PC-3 (cell line): ENCODE measurements at regions not wholly inside any gene's neighbourhood (a gene's known extent, or its start where the extent isn't known, plus 50 kb on each side); places are given as distances from the start of the nearest gene placed in this dataset.

Experiments
- ATAC-seq: fragments of 200-7000 bp; cut with Tn5 transposase; 2 replicates; pipeline ENCODE4 v1.9.1; 2020; ENCODE audit warnings: mild to moderate bottlenecking, moderate library complexity
- BruUV-seq: library from RNA; stranded (reverse); fragments of 400-500 nt; replicated peaks from 2 replicates; lab custom pipeline; 2021; lab: Mats Ljungman, UMichigan
- CTCF ChIA-PET: fragments of 300-600 bp; sonication (Branson Sonifier 250); formaldehyde crosslinking; loops from one replicate; lab custom pipeline; 2022; ENCODE audit warnings: antibody characterized with exemption; lab: Charles Lee
- POLR2A ChIA-PET: fragments of 300-600 bp; sonication (Branson Sonifier 250); formaldehyde crosslinking; loops from one replicate; lab custom pipeline; 2022; ENCODE audit warnings: antibody characterized with exemption; ENCODE audit not compliant: unreplicated experiment; lab: Charles Lee
- DNase-seq: peaks from one replicate; pipeline ENCODE4 v3.0.0-alpha.2; 2015
- H2AFZ ChIP-seq: fragments of 300-600 bp; sonication (generic); 2 replicates; pipeline ENCODE4 v1.6.0; 2016; ENCODE audit warnings: antibody characterized with exemption, low read length
- H3F3A ChIP-seq: fragments of 300-600 bp; sonication (generic); one replicate; pipeline ENCODE4 v1.6.0; 2017; ENCODE audit warnings: antibody characterized with exemption, low read length, control low read depth, mild to moderate bottlenecking; ENCODE audit not compliant: unreplicated experiment
- H3K27ac ChIP-seq: fragments of 300-600 bp; sonication (generic); 2 replicates; pipeline ENCODE4 v1.5.1; 2016; ENCODE audit warnings: mild to moderate bottlenecking, low read length
- H3K27me3 ChIP-seq: fragments of 300-600 bp; sonication (generic); 2 replicates; pipeline ENCODE4 v1.6.1; 2016; ENCODE audit warnings: low read length, mixed read lengths
- H3K36me3 ChIP-seq: fragments of 300-600 bp; sonication (generic); 2 replicates; pipeline ENCODE4 v1.6.1; 2016; ENCODE audit warnings: low read depth, mixed run types, low read length, mixed read lengths
- H3K4me1 ChIP-seq: fragments of 300-600 bp; sonication (generic); 2 replicates; pipeline ENCODE4 v1.5.1; 2016; ENCODE audit warnings: low read length; ENCODE audit not compliant: insufficient read depth
- H3K4me2 ChIP-seq: fragments of 300-600 bp; sonication (generic); 2 replicates; pipeline ENCODE4 v1.6.0; 2016; ENCODE audit warnings: low read length
- H3K4me3 ChIP-seq: fragments of 300-600 bp; sonication (generic); 2 replicates; pipeline ENCODE4 v1.5.1; 2016; ENCODE audit warnings: mild to moderate bottlenecking, low read length, mixed read lengths
- H3K79me2 ChIP-seq: fragments of 300-600 bp; sonication (generic); 2 replicates; pipeline ENCODE4 v1.6.1; 2017; ENCODE audit warnings: low read length, mixed read lengths
- H3K9ac ChIP-seq: fragments of 300-600 bp; sonication (generic); 2 replicates; pipeline ENCODE4 v1.6.0; 2016; ENCODE audit warnings: mild to moderate bottlenecking, low read length
- H3K9me2 ChIP-seq: fragments of 300-600 bp; sonication (generic); replicated peaks from 2 replicates; pipeline ENCODE4 v1.6.1; 2016; ENCODE audit warnings: mixed run types, low read length, mixed read lengths
- H3K9me3 ChIP-seq: fragments of 300-600 bp; sonication (generic); 2 replicates; pipeline ENCODE4 v1.6.1; 2016; ENCODE audit warnings: low read length, mixed read lengths
- H4K20me1 ChIP-seq: fragments of 300-600 bp; sonication (generic); 2 replicates; pipeline ENCODE4 v1.6.1; 2016; ENCODE audit warnings: low read length, mixed read lengths
- CTCF ChIP-seq: fragments of 300-600 bp; sonication (generic); conservative IDR thresholded peaks from 2 replicates; pipeline ENCODE4 v1.5.1; 2017; ENCODE audit warnings: antibody characterized with exemption, low read depth, mild to moderate bottlenecking, low read length
- EZH2 ChIP-seq: fragments of 300-600 bp; sonication (generic); IDR thresholded peaks from one replicate; pipeline ENCODE4 v1.6.1; 2017; ENCODE audit warnings: antibody characterized with exemption, mild to moderate bottlenecking, low read length; ENCODE audit not compliant: unreplicated experiment
- EZH2phosphoT487 ChIP-seq: fragments of 300-600 bp; sonication (generic); IDR thresholded peaks from 2 replicates; pipeline ENCODE4 v1.6.1; 2018; ENCODE audit warnings: mild to moderate bottlenecking, antibody characterized with exemption, low read length, borderline replicate concordance
- intact Hi-C: fragments of 100-400 bp; cut with micrococcal nuclease; formaldehyde crosslinking; loops from 2 replicates; pipeline ENCODE4 v1.9.0; 2023

- H3K4me3 ChIP-seq: no peak overlapping the region
- no peak overlapping the region for H3K9ac ChIP-seq
- POLR2A ChIA-PET: no interaction called here
Measured at GRCh38 chr1:58842941-58843340, 59.1 kb upstream of the JUN start.

GRCh38 chr1:58844176-58844575 lies 60.3 kb upstream of the JUN start:
- H3K4me1 ChIP-seq: peaks cover 23% of the 10 kb centered on the region
- POLR2A ChIA-PET: no interaction called here
- TF ChIP-seq EZH2phosphoT487: no peak
- TF ChIP-seq CTCF: no peak
- TF ChIP-seq EZH2: no peak
- H3K9me3 ChIP-seq: no peaks in the 10 kb centered on the region
- no peaks in the 10 kb centered on the region for H3F3A ChIP-seq
- H3K79me2 ChIP-seq: no peaks in the 10 kb centered on the region
- ATAC-seq: no peak
- no peaks in the 10 kb centered on the region for H3K9me2 ChIP-seq
- no TSS peak for BruUV-seq
- H4K20me1 ChIP-seq: no peaks in the 10 kb centered on the region
- no peaks in the 10 kb centered on the region for H3K27me3 ChIP-seq
- H3K4me2 ChIP-seq: no peak overlapping the region
- H3K27ac ChIP-seq: no peak overlapping the region
- no peak overlapping the region for H2AFZ ChIP-seq
- no peak for DNase-seq
- intact Hi-C loops: loop anchor here (10.0 kb wide), 1 partner anchor 301 kb away; no protein-coding TSS in a partner anchor
- H3K9ac ChIP-seq: no peak overlapping the region
- H3K36me3 ChIP-seq: no peaks in the 10 kb centered on the region
- CTCF ChIA-PET: no interaction called here
- no peak overlapping the region for H3K4me3 ChIP-seq

More at GRCh38 chr1:58842941-58843340, 59.1 kb upstream of the JUN start:
- ATAC-seq (no peak), DNase-seq (no peak)
- TF ChIP-seq EZH2 (no peak), EZH2phosphoT487 (no peak), CTCF (no peak)
- no TSS peak for BruUV-seq
- H3K4me2 ChIP-seq: no peak overlapping the region
- no peaks in the 10 kb centered on the region for H4K20me1 ChIP-seq
- intact Hi-C loops: loop anchor here (10.0 kb wide), 1 partner anchor 302 kb away; no protein-coding TSS in a partner anchor
- no peaks in the 10 kb centered on the region for H3K9me2 ChIP-seq
- no peaks in the 10 kb centered on the region for H3K9me3 ChIP-seq
- no peaks in the 10 kb centered on the region for H3K36me3 ChIP-seq
- H3K79me2 ChIP-seq: no peaks in the 10 kb centered on the region
- no peaks in the 10 kb centered on the region for H3F3A ChIP-seq
- H3K27ac ChIP-seq: no peak overlapping the region
- H3K27me3 ChIP-seq: no peaks in the 10 kb centered on the region
- CTCF ChIA-PET: no interaction called here
- peaks cover 15% of the 10 kb centered on the region for H3K4me1 ChIP-seq
- no peak overlapping the region for H2AFZ ChIP-seq

- Histone ChIP-seq H3F3A (peaks cover 13% of the 10 kb centered on the region), H3K27ac (no peak overlapping the region), H3K27me3 (no peaks in the 10 kb centered on the region), H3K4me2 (no peak overlapping the region), H2AFZ (no peak overlapping the region), H3K79me2 (no peaks in the 10 kb centered on the region), H3K4me3 (no peak overlapping the region), H3K9me3 (no peaks in the 10 kb centered on the region), H3K9me2 (no peaks in the 10 kb centered on the region), H3K36me3 (no peaks in the 10 kb centered on the region), H3K4me1 (peaks cover 34% of the 10 kb centered on the region), H4K20me1 (no peaks in the 10 kb centered on the region), H3K9ac (no peak overlapping the region)
- intact Hi-C loops: loop anchor here (10.0 kb wide), 1 partner anchor 299 kb away; no protein-coding TSS in a partner anchor
- no peak for DNase-seq
- no peak for TF ChIP-seq EZH2
- no peak for TF ChIP-seq EZH2phosphoT487
- TF ChIP-seq CTCF: no peak
- ATAC-seq: no peak
- CTCF ChIA-PET: no interaction called here
- no TSS peak for BruUV-seq
- POLR2A ChIA-PET: no interaction called here
Measured at GRCh38 chr1:58845942-58846341, 62.1 kb upstream of the JUN start.
